ENCODE measurements at regions not wholly inside any gene's neighbourhood (a gene's known extent, or its start where the extent isn't known, plus 50 kb on each side); places are given as distances from the start of the nearest gene placed in this dataset.

DNA sequence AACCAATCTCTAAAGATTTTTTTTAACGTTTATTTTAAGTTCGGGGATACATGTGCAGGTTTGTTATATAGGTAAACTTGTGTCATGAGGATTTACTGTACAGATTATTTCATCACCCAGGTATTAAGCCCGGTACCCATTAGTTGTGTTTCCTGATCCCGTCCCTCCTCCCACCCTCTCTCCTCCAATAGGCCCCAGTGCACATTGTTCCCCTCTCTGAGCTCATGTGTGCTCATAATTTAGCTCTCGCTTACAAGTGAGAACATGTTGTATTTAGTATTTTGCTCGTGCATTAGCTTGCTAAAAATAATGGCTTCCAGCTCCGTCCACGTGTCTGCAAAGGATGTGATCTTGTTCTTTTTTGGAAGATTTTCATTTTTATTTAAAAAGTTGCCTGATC, 2309.4 kb upstream of the AGA start:
- no peaks in the 10 kb centered on the region for H3K27me3 ChIP-seq
- TF ChIP-seq, protein P1, sequence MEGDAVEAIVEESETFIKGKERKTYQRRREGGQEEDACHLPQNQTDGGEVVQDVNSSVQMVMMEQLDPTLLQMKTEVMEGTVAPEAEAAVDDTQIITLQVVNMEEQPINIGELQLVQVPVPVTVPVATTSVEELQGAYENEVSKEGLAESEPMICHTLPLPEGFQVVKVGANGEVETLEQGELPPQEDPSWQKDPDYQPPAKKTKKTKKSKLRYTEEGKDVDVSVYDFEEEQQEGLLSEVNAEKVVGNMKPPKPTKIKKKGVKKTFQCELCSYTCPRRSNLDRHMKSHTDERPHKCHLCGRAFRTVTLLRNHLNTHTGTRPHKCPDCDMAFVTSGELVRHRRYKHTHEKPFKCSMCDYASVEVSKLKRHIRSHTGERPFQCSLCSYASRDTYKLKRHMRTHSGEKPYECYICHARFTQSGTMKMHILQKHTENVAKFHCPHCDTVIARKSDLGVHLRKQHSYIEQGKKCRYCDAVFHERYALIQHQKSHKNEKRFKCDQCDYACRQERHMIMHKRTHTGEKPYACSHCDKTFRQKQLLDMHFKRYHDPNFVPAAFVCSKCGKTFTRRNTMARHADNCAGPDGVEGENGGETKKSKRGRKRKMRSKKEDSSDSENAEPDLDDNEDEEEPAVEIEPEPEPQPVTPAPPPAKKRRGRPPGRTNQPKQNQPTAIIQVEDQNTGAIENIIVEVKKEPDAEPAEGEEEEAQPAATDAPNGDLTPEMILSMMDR (IDR thresholded peaks at IDR 0.05): no peak
- intact Hi-C loops (cut with DNase I): no loop called here

DNA sequence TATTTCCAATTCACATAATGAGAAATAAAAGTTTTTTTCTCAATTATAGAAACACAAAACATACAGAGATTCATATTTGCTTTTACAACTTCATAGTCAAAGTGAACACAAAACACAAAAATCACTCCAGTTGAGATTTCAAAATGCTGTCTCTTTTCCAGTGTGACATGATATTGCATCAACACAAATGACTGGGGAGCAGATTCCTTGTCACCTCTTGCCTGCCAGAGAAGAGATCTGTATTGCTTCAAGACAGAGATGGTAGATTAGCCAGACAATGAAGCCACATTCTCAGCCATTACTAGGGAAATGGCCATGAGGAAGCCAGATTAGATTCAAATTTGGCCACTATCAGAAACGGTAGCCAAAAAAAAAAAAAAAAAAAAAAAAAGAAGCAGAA, 2313.1 kb upstream of the AGA start:
- H3K4me3 ChIP-seq: no peak overlapping the region
- 0 to 16% methylated on average over 1 of the region's 1 CpG for WGBS, 2 donors

More for the DNA sequence above, 2309.4 kb upstream of the AGA start:
- H3K4me1 ChIP-seq: no peaks in the 10 kb centered on the region
- ATAC-seq (no peak), DNase-seq (no peak)
- no peaks in the 10 kb centered on the region for H3K9me3 ChIP-seq
- H3K27ac ChIP-seq: no peak overlapping the region
- H3K4me3 ChIP-seq: no peak overlapping the region
- WGBS, 2 donors: 74 to 77% methylated on average over 8 of the region's 8 CpGs
- H3K36me3 ChIP-seq: no peaks in the 10 kb centered on the region

DNA sequence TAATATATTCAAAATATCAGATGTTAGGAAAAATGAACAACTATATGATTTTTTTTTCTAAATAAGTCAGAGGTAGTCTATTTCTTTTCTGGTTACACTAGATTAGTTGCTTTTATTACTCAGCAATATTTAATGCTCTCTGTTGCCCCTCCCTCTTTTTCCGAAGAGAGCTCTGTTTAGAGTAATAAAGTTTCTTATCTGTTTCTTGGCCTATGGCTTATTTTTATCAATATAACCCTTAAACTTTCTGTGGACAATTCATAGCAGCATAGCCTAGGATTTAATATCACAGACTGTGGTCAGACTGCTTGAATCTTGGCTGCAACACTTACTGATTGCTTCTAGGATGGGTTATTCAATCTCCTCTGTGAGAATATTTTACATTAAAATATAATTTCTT, 2315.4 kb upstream of the AGA start:
- 55 to 68% methylated on average over 1 of the region's 1 CpG for WGBS, 2 donors
- intact Hi-C loops (cut with DNase I): no loop called here
- Histone ChIP-seq H3K36me3 (no peaks in the 10 kb centered on the region), H3K9me3 (peaks cover 0 to 3% (median 0%) of the 10 kb centered on the region in 11 donors), H3K4me3 (no peak overlapping the region), H3K27ac (no peak overlapping the region), H3K4me1 (no peaks in the 10 kb centered on the region), H3K27me3 (no peaks in the 10 kb centered on the region)
- DNase-seq (no peak), ATAC-seq (no peak)
- TF ChIP-seq, protein P1 (IDR thresholded peaks at IDR 0.05): no peak

More for the DNA sequence above, 2313.1 kb upstream of the AGA start:
- DNase-seq (no peak), ATAC-seq (no peak)
- no peaks in the 10 kb centered on the region for H3K36me3 ChIP-seq
- H3K9me3 ChIP-seq: peaks cover 0 to under 1% (median 0%) of the 10 kb centered on the region in 11 donors
- H3K4me1 ChIP-seq: no peaks in the 10 kb centered on the region
- TF ChIP-seq, protein P1 (IDR thresholded peaks at IDR 0.05): no peak
- intact Hi-C loops (cut with DNase I): no loop called here
- H3K27ac ChIP-seq: no peak overlapping the region
- H3K27me3 ChIP-seq: no peaks in the 10 kb centered on the region

DNA sequence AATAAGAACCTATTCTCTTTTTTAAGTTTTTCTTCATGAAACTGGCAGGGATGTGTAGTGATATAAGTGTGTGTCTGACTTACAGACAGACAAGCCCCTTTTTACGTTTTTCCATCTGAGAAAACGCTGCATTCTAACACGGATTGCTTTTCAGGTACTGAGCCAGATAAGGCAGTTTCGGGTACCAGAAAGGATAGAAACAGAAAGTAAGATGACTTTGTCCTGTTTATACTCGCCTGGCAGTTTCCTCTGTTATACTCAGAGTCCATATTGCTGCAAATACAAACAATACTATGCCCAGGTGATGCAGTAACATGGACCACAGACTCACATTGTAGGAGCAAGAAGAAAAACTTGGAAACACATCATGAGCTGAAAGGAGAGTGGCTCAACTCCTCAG, 2320.6 kb upstream of the AGA start:
- H3K9me3 ChIP-seq: peaks cover 0 to 9% (median 0%) of the 10 kb centered on the region in 11 donors
- WGBS, 2 donors: 72 to 78% methylated on average over 5 of the region's 5 CpGs
- H3K27ac ChIP-seq: no peak overlapping the region
- H3K27me3 ChIP-seq: no peaks in the 10 kb centered on the region
- no peaks in the 10 kb centered on the region for H3K4me1 ChIP-seq
- TF ChIP-seq, protein P1 (IDR thresholded peaks at IDR 0.05): no peak
- intact Hi-C loops (cut with DNase I): no loop called here
- DNase-seq (no peak), ATAC-seq (no peak)
- no peaks in the 10 kb centered on the region for H3K36me3 ChIP-seq
- H3K4me3 ChIP-seq: no peak overlapping the region
